Adrenal gland (tissue), 5 donors: ENCODE measurements at regions not wholly inside any gene's neighbourhood (a gene's known extent, or its start where the extent isn't known, plus 50 kb on each side); places are given as distances from the start of the nearest gene placed in this dataset.

Experiments used
- CTCF ChIP-seq, 6 experiments: fragments of 450-650 bp in 4 of 6; fragments of 200-600 bp in 2 of 6; sonication (generic) in 1 of 6; IDR thresholded peaks; 1 replicate in 5 of 6; 2 replicates in 1 of 6; pipeline versions ENCODE4 v1.5.1 to v1.8.0; 2016 to 2021; ENCODE audit warnings: antibody characterized with exemption in 6 of 6, mild to moderate bottlenecking in 2 of 6, moderate library complexity in 1 of 6
- POLR2A ChIP-seq, 2 donors: fragments of 450-650 bp; IDR thresholded peaks; one replicate each; pipeline ENCODE4 v1.6.1; 2017; ENCODE audit warnings: antibody characterized with exemption in 2 of 2, mild to moderate bottlenecking in 2 of 2, moderate library complexity in 1 of 2
- donor health status: DM: no; HTN: no; CAD: no.

GRCh38 chr3:34263101-34263621 is 464.7 kb downstream of the PDCD6IP start:
- TF ChIP-seq CTCF (IDR thresholded peaks at IDR 0.05): no peak
- TF ChIP-seq POLR2A (IDR thresholded peaks at IDR 0.05): no peak
